Fibroblast of peridontal ligament (primary cell): ENCODE measurements at regions not wholly inside any gene's neighbourhood (a gene's known extent, or its start where the extent isn't known, plus 50 kb on each side); places are given as distances from the start of the nearest gene placed in this dataset.

Experiments
- DNase-seq: peaks from one replicate; pipeline ENCODE4 v3.0.0-alpha.2; 2010; ENCODE audit errors: extremely low read depth

DNA sequence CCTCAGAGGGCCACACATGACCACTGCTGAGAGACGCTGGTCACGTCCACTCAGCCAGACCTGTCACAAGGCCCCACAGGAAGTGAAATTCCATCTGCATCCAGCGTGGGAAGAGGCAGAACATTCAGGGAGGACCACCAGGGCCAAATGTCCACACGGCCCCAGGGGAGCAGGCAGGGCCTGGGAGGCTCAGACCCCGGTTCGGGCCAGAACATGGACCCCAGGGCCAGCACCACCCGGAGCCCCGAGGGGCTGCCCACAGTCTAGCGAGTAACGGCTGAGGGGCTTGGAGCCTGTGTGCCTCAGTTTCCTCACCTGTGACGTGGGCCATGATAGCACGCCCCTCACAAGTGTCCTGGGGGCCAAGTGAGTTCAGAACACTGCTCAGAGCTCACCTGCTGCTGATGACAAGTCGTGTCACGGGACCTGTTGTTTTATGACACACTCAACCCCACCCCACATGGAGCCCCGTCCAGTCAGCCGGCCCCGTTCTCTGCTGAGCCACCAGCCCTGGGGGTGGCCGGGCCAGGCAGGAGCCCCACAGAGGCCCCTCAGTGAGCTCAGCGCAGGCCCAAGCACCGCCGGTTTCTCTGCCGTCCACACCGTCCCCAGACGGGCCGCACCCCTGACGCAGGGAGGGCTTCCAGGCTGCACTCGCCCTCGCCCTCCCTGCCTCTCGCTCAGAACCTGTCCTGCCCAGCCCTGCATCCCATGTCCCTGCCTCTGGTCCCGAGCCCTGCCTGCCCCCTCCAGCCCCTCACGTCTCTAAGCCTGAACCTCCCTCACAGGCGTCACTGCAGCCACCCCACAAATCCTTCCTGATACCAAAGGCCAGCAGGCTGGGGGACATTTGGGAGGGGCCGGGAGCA lies 79.5 kb upstream of the GALNT9 start:
- DNase-seq: no peak

GRCh38 chr12:132407992-132408391 lies 78.6 kb upstream of the GALNT9 start:
- no peak for DNase-seq

DNA sequence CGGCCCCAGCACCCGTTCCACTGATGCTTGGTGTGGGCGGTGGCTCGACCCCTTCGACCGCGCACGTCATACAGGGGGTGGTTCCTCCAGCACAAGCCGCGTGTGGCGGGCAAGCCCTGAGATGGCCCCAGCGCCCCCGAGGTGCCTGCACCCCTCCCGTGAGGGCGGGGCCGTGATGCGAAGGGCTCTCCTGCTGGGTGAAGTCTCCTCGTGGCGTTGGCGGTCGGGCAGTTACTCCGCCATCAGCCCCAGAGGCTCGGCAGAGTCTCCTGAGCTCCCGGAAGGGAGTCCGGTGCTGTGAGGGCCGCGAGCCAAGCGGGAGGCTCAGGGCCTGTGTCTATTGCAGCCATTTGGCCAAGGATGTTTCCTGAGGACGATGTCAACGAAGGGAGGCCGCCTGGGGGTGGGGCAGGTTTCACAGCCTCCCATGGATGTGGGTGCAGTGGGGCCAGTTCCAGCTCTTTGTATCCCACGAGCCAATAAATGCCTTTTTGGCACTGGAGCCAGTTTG lies 78.1 kb upstream of the GALNT9 start:
- no peak for DNase-seq

GRCh38 chr12:132406493-132407450 lies 77.4 kb upstream of the GALNT9 start:
- no peak for DNase-seq

- no peak for DNase-seq
These were observed 76.4 kb upstream of the GALNT9 start for GRCh38 chr12:132405742-132406251.

DNA sequence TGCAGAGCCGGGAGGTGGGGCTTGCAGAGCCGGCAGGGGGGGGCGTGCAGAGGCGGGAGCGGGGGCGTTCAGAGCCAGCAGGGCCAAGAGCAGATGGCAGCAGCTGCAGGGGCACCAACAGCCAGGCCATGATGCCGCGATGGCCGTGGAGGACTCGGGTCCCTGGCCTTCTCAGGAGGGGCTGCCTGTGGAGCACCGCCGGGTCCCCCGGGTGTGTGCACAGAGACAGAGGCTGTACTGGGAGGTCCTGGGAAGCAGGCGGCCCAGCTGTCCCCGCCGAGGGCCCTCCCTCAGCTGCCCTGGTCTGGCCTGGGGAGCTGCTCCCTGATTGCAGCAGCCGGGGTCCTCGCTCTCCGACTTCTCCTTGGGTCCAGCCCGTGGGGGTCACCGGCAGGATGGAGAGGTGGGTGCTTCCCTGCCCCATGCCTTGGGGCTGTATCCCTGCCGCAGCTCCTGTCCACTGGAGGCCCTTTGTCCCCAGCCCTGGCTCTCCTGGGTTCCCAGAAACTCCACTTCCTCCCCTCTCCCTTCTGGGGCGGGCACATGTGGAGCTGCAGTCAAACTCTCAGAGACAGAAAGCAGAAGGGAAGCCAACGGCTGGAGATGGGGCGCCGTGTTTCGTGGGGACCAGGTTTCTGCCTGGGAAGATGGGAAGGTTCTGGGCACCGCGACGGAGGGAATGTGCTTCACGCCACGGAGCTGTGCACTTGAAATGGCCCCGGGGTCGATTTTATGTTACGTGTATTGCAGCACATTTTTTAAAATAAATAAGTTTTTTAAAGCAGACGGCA lies 75.8 kb upstream of the GALNT9 start:
- DNase-seq: no peak

DNA sequence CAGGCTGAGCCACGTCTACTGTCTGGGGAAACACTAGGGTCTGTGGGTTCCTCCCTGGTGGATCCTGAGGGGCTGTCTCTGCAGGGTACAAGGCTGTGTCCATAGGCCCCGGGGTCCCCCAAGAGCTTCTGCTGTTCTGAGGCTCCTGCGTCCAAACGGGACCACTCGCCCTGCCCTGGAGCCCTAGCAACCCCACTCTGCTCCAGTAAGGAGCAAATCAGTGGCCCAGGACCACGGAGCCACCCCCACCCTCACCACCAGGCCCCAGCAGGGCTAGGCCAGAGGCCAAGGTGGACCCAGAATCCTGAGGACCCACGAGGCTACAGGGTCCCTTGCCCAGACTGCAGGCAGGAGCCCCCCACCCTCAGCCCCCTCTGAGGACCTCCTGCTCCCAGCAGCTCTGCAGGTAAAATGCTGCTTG lies 75.1 kb upstream of the GALNT9 start:
- no peak for DNase-seq

DNA sequence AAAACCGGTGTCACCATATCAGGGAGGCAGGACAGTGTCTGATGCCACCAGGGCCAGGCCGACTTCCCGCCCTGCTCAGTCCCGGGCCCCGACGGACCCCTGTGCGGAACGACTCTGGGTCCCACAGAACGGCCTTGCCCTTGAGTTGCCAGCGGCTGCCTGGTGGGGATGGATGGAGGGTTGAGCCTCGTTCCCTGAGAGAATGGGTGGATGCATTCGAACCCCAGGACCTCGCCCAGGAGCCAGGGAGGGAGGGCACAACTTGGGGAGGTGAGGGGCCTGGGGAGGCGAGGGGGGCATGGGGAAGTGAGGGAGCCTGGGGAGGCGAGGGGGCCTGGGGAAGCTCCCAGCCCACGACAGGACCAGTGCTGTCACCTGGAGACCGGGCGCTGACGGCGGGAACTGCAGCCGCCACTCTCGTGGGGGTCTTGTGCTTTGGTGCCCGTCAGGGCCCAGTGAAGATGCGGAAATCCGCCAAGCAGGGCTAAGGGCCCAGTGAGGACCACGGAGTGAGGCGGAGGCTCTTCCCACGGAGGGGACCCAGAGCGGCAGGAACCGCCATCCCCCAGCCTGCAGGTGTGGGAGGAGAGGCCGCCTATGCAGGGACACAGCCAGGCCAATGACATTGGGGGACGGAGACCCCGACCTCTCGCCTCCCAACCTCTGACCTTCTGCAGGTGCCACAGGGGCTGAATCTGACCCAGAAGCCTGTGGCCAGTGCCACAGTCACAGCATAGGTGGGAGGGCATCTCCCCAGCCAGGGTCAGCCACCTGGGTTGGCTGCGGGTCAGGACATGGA lies 74.4 kb upstream of the GALNT9 start:
- DNase-seq: no peak

- DNase-seq: no peak
These were observed 73.5 kb upstream of the GALNT9 start for GRCh38 chr12:132402831-132403416.

DNA sequence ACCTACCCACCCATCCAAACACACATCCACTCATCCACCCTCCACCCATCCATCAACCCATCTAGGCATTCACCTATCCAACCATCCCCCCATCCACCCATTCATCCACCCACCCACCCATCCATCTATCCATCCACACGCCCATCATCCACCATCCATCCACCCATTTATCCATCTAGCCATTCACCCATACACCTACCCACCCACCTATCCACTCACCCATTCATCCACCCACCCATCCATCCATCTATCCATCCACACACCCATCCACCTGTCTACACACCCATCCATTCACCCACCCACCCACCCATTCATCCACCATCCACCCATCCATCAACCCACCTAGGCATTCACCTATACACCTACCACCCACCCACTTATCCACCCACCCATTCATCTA lies 72.6 kb upstream of the GALNT9 start:
- DNase-seq: no peak

DNA sequence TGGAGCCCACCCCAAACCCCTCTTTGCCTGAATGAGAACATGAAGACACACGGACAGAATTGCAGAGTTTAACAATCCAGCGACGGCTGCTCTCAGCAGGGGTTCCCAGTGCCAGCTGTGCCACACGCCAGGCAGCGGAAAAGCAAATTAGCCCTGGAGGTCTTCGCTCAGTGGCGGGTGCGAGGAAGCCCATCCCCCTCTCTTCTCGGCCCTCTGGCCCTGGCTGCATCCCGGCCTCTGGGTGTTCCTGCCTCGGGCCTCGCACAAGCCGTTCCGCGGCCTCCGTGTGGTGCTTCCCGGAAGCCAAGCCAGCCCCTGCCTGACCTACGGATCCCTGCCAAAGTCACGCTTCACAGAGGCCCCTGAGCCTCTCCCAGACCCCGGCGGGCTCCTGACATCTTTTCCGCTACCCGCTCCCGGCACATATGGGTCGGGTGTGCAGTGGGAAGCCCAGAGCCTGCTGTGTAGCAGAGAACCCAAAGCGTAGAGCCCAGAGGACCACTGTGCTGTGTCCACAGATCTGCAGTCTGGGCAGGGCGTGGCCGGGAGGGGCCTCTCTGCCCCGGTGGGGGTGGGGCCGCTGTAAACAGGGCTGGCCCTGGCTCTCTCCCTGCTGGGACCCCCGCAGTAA lies 70.7 kb upstream of the GALNT9 start:
- no peak for DNase-seq

DNA sequence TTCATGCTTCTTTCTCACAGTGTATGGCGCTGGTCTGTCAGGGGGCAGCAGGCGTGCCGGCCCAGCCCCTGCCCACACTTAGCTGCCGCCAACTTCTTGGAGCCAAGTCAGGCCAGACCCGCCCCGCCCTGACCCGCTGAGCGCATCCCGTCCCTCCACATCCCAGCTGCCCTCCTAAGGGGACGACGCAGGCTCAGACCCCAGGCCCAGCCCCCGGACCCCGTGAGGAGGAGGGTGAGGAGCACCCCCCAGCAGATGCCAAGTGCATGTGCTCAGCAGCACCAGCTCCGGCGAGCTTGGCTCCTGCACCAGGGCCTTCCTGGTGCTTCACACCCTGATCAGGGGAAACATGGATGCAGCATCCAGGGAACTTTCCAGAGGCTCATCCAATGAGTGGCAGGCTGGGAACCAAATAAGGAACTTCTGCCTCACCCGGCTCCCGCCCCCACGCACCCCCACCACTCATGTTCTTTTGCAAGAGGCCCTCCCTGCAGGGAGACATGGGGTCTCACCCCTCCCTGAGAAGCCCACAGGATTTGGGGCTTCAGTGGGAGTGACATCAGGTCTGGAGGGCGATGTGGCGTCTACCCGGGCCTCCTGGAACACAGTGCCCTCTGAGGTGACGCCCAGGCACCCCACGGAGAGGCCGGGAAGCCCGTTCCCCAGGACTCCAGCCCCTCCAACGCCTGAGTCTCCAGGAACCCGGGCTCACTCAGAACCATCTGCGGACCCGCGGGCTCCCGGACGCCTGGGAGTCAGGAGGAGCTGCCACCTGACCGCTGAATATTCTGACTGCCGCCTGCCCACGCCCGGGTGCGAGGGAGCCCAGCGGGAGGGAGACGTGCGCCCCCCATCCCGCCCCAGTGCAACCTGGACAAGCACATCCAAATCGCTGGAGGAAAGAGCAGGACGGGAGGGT lies 70.0 kb upstream of the GALNT9 start:
- no peak for DNase-seq

DNA sequence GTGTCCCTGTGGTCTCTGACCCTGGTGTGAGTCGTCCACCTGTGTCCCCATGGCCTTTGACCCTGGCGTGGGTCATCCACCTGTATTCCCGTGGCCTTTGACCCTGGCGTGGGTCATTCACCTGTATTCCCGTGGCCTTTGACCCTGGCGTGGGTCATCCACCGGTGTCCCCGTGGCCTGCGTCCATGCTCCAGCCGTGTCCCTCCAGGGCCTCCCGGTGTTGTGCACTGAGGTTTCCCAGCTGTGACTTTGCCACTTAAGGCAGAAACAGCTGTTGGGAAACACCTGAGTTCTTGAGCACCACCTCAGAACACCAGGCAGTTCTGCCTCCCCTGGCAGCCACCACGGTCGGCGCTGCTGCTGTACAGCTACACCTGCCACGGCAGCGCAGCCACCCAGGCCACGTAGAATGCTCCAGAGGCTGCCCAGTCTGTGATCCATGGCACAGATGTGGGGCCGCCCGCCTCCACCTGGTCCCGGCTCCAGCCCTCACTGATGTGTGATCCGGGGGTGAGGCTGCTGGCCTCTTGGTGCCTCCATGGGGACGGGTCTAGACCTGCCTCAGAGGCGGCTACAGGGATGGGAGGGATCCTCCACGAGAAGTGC lies 69.1 kb upstream of the GALNT9 start:
- no peak for DNase-seq

GRCh38 chr12:132397934-132398385 lies 68.6 kb upstream of the GALNT9 start:
- no peak for DNase-seq

GRCh38 chr12:132397152-132397933 lies 68.0 kb upstream of the GALNT9 start:
- no peak for DNase-seq

DNA sequence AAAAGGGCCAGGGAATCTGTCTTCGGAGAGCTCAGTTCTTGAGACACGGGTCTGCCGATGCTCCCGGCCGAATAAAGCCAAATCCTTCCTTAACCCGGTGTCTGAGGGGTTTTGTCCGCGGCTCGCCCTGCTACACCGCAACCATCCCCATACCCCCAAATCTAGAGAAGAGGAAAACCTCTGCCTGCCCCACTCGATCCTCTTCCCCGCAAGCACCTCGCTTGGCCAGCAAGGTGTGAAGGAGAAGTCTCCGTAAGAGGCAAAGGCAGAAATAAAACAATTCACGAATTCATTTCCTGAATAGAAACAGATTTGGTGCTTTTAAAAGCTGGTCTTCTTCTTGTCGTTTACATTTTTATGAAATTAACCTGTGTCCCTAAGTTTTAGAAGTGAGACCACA lies 67.3 kb upstream of the GALNT9 start:
- DNase-seq: no peak

DNA sequence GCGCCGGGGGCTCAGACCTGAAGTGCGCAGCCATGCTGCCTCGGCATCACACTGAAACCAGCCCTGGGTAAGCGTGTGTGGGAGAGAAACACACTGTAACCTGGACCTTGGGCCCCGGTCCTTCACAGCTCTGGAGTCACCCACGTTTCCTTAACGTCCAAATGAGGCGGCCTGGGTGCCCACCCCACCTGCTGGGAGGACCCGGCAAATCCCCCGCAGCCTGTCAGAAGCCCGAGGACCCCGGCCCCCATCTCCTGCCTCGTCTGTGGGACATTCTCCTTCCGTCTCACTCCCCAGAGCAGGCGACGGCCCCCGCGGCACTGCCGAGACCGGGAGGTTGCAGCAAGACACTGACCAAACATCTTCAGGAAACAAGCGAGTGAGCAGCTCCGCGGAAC lies 66.5 kb upstream of the GALNT9 start:
- DNase-seq: no peak
